ENCODE measurements at regions not wholly inside any gene's neighbourhood (a gene's known extent, or its start where the extent isn't known, plus 50 kb on each side); places are given as distances from the start of the nearest gene placed in this dataset.

DNA sequence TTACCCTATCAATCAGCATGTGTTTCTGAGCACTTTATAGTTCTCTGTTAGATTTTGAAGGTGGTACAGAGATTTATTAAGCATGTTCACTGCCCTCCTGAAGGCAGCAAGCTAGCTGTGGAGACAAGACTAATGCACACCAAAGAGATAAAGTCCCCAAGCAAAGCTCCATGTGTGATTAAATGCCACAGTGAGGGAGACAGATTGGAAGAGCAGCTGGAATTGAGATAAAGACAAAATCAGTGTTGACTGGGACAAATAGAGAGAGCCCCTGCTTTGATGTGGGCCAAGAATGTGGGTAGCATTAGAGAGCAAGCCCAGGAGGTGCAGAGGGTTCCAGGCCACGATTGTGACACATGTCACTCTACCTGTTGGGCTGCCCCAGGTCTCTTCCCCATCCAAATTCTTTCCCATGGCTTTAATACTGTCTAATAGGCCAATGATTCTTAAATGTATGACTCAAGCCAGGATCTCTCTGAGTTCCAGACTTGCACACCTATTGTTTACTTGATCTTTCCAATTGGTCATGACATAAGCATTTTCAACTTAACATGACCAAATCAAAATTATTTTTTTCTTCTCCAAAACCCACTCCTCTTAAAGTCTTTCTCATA is 60.1 kb upstream of the ZC3H12C start:
- DNase-seq, result no peak

DNA sequence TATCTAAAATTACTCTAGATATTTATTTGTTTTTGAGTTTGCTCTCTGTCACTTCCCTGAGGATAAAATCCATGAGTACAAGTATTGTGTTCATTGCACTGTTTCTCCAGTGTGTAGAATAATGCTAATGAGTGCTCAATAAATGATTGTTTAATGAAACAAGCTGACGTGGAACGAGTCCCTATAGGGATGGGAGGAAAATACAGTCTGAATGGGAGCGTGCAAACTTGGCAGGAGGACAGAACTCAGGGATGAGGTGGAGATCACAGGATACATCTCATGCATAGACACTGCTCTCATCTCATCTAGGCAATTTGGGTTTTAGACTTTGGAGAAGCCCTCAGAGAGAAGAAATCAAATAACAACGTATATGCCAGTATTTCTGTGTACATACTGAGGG is 58.4 kb upstream of the ZC3H12C start:
- DNase-seq, result no peak

DNA sequence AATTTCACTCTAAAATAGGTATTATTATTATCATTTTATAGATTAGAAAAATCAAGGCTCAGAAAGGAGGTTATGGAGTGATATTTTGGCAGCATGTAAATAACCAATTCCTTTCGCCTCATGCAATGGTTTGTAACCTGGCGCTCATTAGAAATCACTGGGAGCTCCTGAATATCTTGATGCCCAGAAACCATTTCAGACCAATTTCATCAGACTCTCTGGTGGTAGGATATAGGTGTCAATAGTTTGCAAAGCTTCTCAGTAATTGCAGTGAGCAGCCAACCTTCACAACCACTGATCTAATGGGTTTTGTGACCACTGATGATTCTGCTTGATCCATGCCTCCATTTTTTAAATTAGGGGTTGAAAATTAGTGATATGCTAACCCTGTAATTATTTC is 57.8 kb upstream of the ZC3H12C start:
- DNase-seq, result no peak

DNA sequence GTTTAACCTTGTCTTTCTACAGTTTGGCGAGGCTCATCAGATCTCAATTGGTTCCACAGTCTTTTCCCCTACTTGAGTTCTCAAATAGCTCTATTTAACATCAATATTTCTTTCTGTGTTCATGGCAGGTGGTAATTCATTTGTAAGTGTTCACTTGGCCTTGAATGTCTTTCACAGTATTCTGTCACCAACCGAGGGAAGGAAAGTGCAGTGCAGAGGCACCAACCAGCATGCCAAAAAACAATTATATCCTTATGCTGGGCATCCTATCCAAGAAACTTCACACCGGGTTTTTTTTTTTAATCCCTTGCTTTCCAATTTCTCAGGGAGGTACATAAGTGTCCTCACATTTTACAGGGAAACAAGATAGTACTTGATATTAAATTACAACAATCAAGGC is 55.0 kb upstream of the ZC3H12C start:
- no peak for DNase-seq
